ENCODE measurements at regions not wholly inside any gene's neighbourhood (a gene's known extent, or its start where the extent isn't known, plus 50 kb on each side); places are given as distances from the start of the nearest gene placed in this dataset.

- TF ChIP-seq CTCF (IDR thresholded peaks at IDR 0.05): no peak
- no peak for DNase-seq (ENCODE audit: low spot score)
- Histone ChIP-seq H3K27ac (no peak overlapping the region), H3K4me3 (no peak overlapping the region)
Observed at GRCh38 chr5:166582416-166582815, 1709.0 kb upstream of the WWC1 start.

- DNase-seq (ENCODE audit: low spot score): no peak
- no peak for TF ChIP-seq CTCF (IDR thresholded peaks at IDR 0.05)
- H3K4me3 ChIP-seq: no peak overlapping the region
- no peak overlapping the region for H3K27ac ChIP-seq
Observed at GRCh38 chr5:166594567-166594966, 1696.9 kb upstream of the WWC1 start.

- TF ChIP-seq CTCF (IDR thresholded peaks at IDR 0.05): no peak
- DNase-seq (ENCODE audit: low spot score): no peak
- H3K27ac ChIP-seq: no peak overlapping the region
- H3K4me3 ChIP-seq: no peak overlapping the region
Observed at GRCh38 chr5:166595274-166595951, 1696.0 kb upstream of the WWC1 start.

GRCh38 chr5:166596043-166596442 lies 1695.4 kb upstream of the WWC1 start:
- DNase-seq (ENCODE audit: low spot score): no peak
- no peak overlapping the region for H3K4me3 ChIP-seq
- no peak overlapping the region for H3K27ac ChIP-seq
- no peak for TF ChIP-seq CTCF (IDR thresholded peaks at IDR 0.05)

- Histone ChIP-seq H3K4me3 (no peak overlapping the region), H3K27ac (no peak overlapping the region)
- no peak for DNase-seq (ENCODE audit: low spot score)
- no peak for TF ChIP-seq CTCF (IDR thresholded peaks at IDR 0.05)
Observed at GRCh38 chr5:166602271-166602670, 1689.2 kb upstream of the WWC1 start.

- Histone ChIP-seq H3K27ac (no peak overlapping the region), H3K4me3 (no peak overlapping the region)
- no peak for TF ChIP-seq CTCF (IDR thresholded peaks at IDR 0.05)
- DNase-seq (ENCODE audit: low spot score): no peak
Observed at GRCh38 chr5:166617507-166617906, 1673.9 kb upstream of the WWC1 start.

- no peak overlapping the region for H3K4me3 ChIP-seq
- no peak overlapping the region for H3K27ac ChIP-seq
- no peak for DNase-seq (ENCODE audit: low spot score)
- no peak for TF ChIP-seq CTCF (IDR thresholded peaks at IDR 0.05)
Observed at GRCh38 chr5:166618526-166618925, 1672.9 kb upstream of the WWC1 start.
